Natural killer cell (primary cell): ENCODE measurements at regions not wholly inside any gene's neighbourhood (a gene's known extent, or its start where the extent isn't known, plus 50 kb on each side); places are given as distances from the start of the nearest gene placed in this dataset.

ENCODE experiments used
- ATAC-seq, 3 donors: fragments of 150-1000 bp in 2 of 3; fragments of 200-7000 bp in 1 of 3; cut with Tn5 transposase; 1 replicate in 1 of 3; 2 replicates in 2 of 3; pipeline ENCODE4 v1.10.0; 2021; ENCODE audit warnings: mild to moderate bottlenecking in 2 of 3, moderate library complexity in 2 of 3
- DNase-seq, 2 donors: peaks; one replicate each; pipeline versions ENCODE4 v3.0.0 to v3.0.0-alpha.2; 2013 to 2021; ENCODE audit warnings: mixed read lengths in 1 of 2
- H3K27ac ChIP-seq: one replicate; pipeline ENCODE4 v1.5.1; 2013; ENCODE audit warnings: mild to moderate bottlenecking, low read length
- H3K27me3 ChIP-seq: one replicate; pipeline ENCODE4 v1.6.1; 2013; ENCODE audit warnings: low read length; ENCODE audit not compliant: control insufficient read depth, insufficient read depth
- H3K36me3 ChIP-seq: one replicate; pipeline ENCODE4 v1.6.1; 2013; ENCODE audit warnings: low read length; ENCODE audit not compliant: control insufficient read depth, insufficient read depth
- H3K4me1 ChIP-seq: one replicate; pipeline ENCODE4 v1.6.1; 2013; ENCODE audit warnings: low read length; ENCODE audit not compliant: control insufficient read depth, insufficient read depth
- H3K4me3 ChIP-seq: one replicate; pipeline ENCODE4 v1.5.1; 2013; ENCODE audit warnings: low read length
- H3K9me3 ChIP-seq: one replicate; pipeline ENCODE4 v1.6.1; 2013; ENCODE audit warnings: low read length; ENCODE audit not compliant: control insufficient read depth, insufficient read depth
- H3K27ac Mint-ChIP-seq, 2 donors: one replicate each; pipeline ENCODE4 v1.8.0; 2022; ENCODE audit warnings: mild to moderate bottlenecking in 2 of 2, mixed read lengths in 2 of 2, moderate library complexity in 1 of 2
- H3K27me3 Mint-ChIP-seq, 2 donors: one replicate each; pipeline ENCODE4 v1.8.0; 2022; ENCODE audit warnings: low read depth in 2 of 2, mixed read lengths in 2 of 2
- H3K36me3 Mint-ChIP-seq: one replicate; pipeline ENCODE4 v1.8.0; 2022; ENCODE audit warnings: mixed read lengths
- H3K4me1 Mint-ChIP-seq, 2 donors: one replicate each; pipeline ENCODE4 v1.8.0; 2022; ENCODE audit warnings: mixed read lengths in 2 of 2
- H3K4me3 Mint-ChIP-seq: one replicate; pipeline ENCODE4 v1.8.0; 2022; ENCODE audit warnings: mild to moderate bottlenecking, moderate library complexity, mixed read lengths
- H3K9me3 Mint-ChIP-seq, 2 donors: one replicate each; pipeline ENCODE4 v1.8.0; 2022; ENCODE audit warnings: mixed read lengths in 2 of 2
- CTCF ChIP-seq: fragments of 200-600 bp; IDR thresholded peaks from one replicate; pipeline ENCODE4 v1.8.0; 2022; ENCODE audit warnings: antibody characterized with exemption
- WGBS: methylation state at CpG from one replicate; pipeline ENCODE4 v1.1.7; 2013; ENCODE audit warnings: missing lambda C conversion rate; ENCODE audit not compliant: insufficient coverage; 5-methylcytosine and 5-hydroxymethylcytosine counted together
- intact Hi-C: fragments of 100-400 bp; cut with micrococcal nuclease; formaldehyde crosslinking; loops from one replicate; pipeline ENCODE4 v1.14.2; 2022

- peaks cover 15 to 20% of the 10 kb centered on the region in 2 donors for H3K9me3 Mint-ChIP-seq
- no peak overlapping the region for H3K4me3 Mint-ChIP-seq
- TF ChIP-seq CTCF = no peak
- no peaks in the 10 kb centered on the region for H3K4me1 Mint-ChIP-seq
- intact Hi-C loops = no loop called here
- DNase-seq (no peak), ATAC-seq (no peak)
- Histone ChIP-seq H3K9me3 (peaks cover 2% of the 10 kb centered on the region), H3K27ac (no peak overlapping the region), H3K4me1 (no peaks in the 10 kb centered on the region), H3K27me3 (no peaks in the 10 kb centered on the region), H3K4me3 (no peak overlapping the region), H3K36me3 (no peaks in the 10 kb centered on the region)
- H3K36me3 Mint-ChIP-seq = no peaks in the 10 kb centered on the region
- no peak overlapping the region for H3K27ac Mint-ChIP-seq
- 39% methylated on average over 3 of the region's 4 CpGs for WGBS
- no peaks in the 10 kb centered on the region for H3K27me3 Mint-ChIP-seq
Measured at GRCh38 chr2:125564471-125564870, 1091.5 kb upstream of the GYPC start.

GRCh38 chr2:125566422-125566821 is 1089.5 kb upstream of the GYPC start:
- Histone ChIP-seq H3K9me3 (peaks cover 2% of the 10 kb centered on the region), H3K27ac (no peak overlapping the region), H3K27me3 (no peaks in the 10 kb centered on the region), H3K36me3 (no peaks in the 10 kb centered on the region), H3K4me1 (no peaks in the 10 kb centered on the region), H3K4me3 (no peak overlapping the region)
- H3K27me3 Mint-ChIP-seq = no peaks in the 10 kb centered on the region
- no peak overlapping the region for H3K4me3 Mint-ChIP-seq
- no peak for ATAC-seq
- intact Hi-C loops = no loop called here
- H3K36me3 Mint-ChIP-seq = no peaks in the 10 kb centered on the region
- peaks cover 14 to 24% of the 10 kb centered on the region in 2 donors for H3K9me3 Mint-ChIP-seq
- TF ChIP-seq CTCF = no peak
- 65% methylated on average over 3 of the region's 3 CpGs for WGBS
- no peak overlapping the region for H3K27ac Mint-ChIP-seq
- no peaks in the 10 kb centered on the region for H3K4me1 Mint-ChIP-seq
- no peak for DNase-seq

- H3K27me3 Mint-ChIP-seq = no peaks in the 10 kb centered on the region
- no peaks in the 10 kb centered on the region for H3K36me3 ChIP-seq
- H3K4me3 Mint-ChIP-seq = no peak overlapping the region
- 100% methylated on average over 2 of the region's 3 CpGs for WGBS
- no peaks in the 10 kb centered on the region for H3K4me1 Mint-ChIP-seq
- no peaks in the 10 kb centered on the region for H3K36me3 Mint-ChIP-seq
- peaks cover 2% of the 10 kb centered on the region for H3K9me3 ChIP-seq
- H3K27me3 ChIP-seq = no peaks in the 10 kb centered on the region
- ATAC-seq = no peak
- H3K4me3 ChIP-seq = no peak overlapping the region
- H3K4me1 ChIP-seq = no peaks in the 10 kb centered on the region
- intact Hi-C loops = no loop called here
- H3K27ac ChIP-seq = no peak overlapping the region
- DNase-seq = no peak
- TF ChIP-seq CTCF = no peak
- H3K9me3 Mint-ChIP-seq = peaks cover 10 to 23% of the 10 kb centered on the region in 2 donors
- no peak overlapping the region for H3K27ac Mint-ChIP-seq
Measured at GRCh38 chr2:125567100-125567499, 1088.9 kb upstream of the GYPC start.

- WGBS = 68% methylated on average over 2 of the region's 2 CpGs
- ATAC-seq (no peak), DNase-seq (no peak)
- Mint-ChIP-seq H3K4me1 (no peaks in the 10 kb centered on the region), H3K27me3 (no peaks in the 10 kb centered on the region), H3K36me3 (no peaks in the 10 kb centered on the region), H3K9me3 (peaks cover 10 to 23% of the 10 kb centered on the region in 2 donors), H3K27ac (no peak overlapping the region), H3K4me3 (no peak overlapping the region)
- Histone ChIP-seq H3K27me3 (no peaks in the 10 kb centered on the region), H3K36me3 (no peaks in the 10 kb centered on the region), H3K27ac (no peak overlapping the region), H3K4me1 (no peaks in the 10 kb centered on the region), H3K9me3 (no peaks in the 10 kb centered on the region), H3K4me3 (no peak overlapping the region)
- TF ChIP-seq CTCF = no peak
- intact Hi-C loops = no loop called here
Measured at GRCh38 chr2:125572660-125573059, 1083.3 kb upstream of the GYPC start.
